Activated CD4-positive, alpha-beta T cell treated with anti-CD3 and anti-CD28 coated beads, Interleukin-2, amount 50 U/mL, for 16 hours (primary cell): ENCODE measurements at regions not wholly inside any gene's neighbourhood (a gene's known extent, or its start where the extent isn't known, plus 50 kb on each side); places are given as distances from the start of the nearest gene placed in this dataset.

ENCODE experiments used
- DNase-seq: peaks from one replicate; pipeline ENCODE4 v3.0.0-alpha.2; 2020

DNA sequence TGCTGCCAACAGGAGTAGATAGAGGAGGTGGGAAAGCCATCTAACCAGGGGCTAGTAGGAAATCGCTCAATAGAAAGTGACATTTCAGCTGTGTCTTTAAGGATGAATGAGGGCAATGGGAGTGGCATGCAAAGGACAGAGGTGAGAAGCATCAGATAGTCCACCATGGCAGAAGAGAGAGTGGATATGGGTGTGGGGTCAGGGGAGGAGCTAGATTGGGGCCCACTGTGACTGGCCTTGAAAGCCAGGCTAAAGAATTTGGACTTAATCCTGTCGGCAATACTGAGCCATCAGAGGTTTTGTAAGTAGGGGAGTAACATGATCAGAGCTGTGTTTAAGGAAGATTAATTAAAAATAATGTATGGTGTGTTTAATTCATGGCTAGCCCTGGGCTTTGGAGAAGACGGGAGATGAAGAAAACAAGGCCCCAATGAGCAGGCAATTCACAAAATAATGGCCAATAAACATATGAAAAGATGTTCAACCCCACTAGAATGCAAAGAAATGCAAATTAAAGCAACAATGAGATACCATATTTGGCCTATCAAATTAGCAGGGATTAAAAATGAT, 98.1 kb upstream of the PJA1 start:
- DNase-seq: no peak

DNA sequence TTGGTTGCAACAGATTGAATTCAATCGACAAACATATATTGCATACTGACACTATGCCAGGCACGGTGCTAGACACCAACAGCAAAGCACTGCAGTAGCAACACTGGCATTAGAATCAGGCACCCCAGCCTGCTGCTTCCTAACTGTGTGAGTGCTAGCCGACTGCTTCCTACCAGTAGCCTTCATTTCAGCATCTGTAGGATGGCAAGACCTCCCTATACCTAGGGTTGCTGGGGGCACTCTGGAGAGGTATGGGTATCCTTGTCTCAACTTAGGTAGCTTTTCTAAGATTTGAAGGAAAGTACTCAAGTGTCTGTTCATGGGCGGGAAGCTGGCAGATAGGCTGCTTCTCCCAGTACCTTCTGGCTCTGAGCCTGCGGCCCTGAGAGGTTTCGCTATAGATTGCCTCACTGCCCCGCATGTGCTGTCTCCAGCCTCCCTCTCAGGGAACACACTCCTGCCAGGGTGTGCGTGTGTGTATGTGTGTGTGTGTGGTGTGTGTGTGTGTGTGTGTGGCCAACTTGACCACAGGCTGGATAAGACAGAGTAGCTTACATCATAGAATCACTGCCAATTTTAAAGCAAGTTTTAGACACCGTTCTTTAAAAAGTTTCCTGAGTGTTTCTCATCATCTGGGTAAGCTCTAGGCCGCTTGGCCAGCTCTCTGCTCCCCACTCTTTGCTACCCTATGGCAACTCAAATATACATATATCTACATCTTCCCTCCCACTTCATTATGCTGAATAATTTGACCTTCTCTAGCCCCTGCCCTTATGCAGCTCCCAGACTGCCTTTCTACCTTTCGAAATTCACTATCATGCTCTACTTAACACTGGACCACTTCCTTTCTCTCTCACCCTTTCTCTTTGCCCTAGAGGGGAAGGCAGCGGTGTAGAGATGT, 97.0 kb upstream of the PJA1 start:
- DNase-seq: no peak

DNA sequence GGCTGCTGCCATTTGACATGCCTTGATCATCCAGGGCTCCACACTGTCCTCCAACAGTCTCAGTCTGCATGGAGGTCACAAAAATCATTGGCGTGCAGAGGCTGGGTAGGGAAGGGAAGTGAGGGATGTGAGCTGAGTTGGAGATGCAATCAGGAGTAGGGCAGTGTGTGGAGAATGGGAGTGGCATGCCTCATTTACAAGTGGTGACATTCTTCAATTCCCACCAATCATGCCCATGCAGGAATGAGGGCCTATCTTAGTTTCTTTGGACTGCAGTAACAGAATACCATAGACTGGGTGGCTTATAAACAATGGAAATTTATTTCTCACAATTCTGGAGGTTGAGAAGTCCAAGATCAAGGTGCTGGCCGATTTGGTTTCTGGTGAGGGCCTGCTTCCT, 94.9 kb upstream of the PJA1 start:
- DNase-seq: no peak

DNA sequence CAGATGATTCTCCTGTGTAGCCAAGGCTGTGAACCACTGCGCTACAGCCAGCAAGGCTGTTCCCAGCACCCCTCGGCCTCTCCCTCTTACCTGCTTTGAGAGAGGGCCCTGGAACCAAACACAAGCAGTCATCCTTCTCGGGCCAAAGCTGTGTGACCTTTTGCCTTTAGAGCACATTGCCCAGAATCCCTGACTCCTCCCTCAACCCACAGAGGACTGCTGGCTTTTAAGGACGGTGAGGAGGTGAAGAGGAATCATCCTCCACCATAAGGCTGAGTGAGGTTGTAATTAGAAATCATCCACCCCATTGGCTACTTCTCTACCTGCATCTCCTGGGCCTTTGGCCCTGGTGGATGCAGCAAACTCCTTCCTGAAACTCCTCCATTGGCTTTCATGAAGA, 93.6 kb upstream of the PJA1 start:
- DNase-seq: no peak

DNA sequence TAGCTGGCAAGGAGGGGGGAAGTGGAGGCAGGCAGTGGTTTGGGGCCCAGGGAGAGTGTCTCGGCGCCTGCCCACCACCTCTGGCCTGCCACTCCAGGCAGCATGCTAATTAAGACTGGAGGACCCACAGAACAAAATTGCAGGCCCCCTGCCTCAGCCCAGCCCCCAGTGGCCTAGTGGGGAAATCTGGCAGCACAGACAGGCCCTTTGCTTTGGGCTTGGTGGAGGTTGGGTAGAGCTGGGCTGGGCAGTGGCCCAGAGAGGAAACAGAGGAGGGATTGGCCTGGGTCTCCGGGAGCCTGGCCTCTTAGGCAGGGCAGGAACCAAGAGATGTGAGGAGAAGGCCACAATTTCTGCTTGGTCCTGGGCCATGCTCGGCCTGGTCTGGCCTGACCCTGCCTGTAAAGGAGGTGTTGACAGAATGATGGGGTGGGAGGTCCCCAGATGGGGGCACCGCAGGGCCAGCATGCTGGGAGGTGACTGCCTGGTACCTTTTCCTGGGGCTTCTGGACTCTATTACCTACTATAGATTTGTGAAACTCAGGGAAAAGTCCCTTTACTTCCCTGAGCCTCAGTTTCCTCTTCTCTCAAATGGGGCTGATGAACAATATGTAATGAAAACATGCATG, 92.4 kb upstream of the PJA1 start:
- no peak for DNase-seq

DNA sequence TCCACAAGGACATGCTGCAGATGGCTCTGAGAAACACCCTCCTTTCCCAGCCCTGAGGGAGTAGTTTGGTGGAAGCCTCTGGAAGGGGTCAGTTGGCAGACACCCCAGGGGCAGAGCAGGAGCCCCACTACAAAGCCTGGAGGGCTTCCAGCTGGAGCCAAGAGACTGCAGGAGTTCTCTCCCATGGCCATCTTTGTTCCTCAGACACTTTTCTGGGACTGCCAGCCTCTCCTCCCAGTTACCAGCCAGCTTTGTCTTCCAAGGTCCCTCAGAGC, 91.0 kb upstream of the PJA1 start:
- no peak for DNase-seq

- DNase-seq: no peak
Observed at GRCh38 chrX:69255441-69256290, 90.4 kb upstream of the PJA1 start.

DNA sequence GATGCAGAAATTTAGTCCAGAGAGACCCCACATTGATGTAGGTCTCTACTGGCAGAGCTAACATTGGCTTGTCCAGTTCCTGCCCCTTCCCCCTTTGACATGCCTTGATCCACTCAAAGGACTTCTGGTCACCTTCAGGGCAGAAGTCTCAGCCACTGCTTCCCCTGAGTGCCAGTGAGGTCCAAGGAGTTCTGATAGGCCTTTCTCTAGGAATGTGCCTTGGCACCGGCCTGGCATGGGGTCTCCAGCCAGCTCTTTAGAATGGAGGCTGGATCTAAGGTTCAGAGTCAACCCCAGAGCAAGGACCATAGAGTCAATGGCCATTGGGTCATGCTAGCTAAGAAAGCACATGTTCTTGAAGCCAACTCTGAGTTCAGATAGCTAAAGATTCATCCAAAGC, 88.6 kb upstream of the PJA1 start:
- no peak for DNase-seq

- no peak for DNase-seq
Observed at GRCh38 chrX:69243276-69243675, 78.0 kb upstream of the PJA1 start.

- no peak for DNase-seq
Observed at GRCh38 chrX:69238887-69239231, 73.6 kb upstream of the PJA1 start.

DNA sequence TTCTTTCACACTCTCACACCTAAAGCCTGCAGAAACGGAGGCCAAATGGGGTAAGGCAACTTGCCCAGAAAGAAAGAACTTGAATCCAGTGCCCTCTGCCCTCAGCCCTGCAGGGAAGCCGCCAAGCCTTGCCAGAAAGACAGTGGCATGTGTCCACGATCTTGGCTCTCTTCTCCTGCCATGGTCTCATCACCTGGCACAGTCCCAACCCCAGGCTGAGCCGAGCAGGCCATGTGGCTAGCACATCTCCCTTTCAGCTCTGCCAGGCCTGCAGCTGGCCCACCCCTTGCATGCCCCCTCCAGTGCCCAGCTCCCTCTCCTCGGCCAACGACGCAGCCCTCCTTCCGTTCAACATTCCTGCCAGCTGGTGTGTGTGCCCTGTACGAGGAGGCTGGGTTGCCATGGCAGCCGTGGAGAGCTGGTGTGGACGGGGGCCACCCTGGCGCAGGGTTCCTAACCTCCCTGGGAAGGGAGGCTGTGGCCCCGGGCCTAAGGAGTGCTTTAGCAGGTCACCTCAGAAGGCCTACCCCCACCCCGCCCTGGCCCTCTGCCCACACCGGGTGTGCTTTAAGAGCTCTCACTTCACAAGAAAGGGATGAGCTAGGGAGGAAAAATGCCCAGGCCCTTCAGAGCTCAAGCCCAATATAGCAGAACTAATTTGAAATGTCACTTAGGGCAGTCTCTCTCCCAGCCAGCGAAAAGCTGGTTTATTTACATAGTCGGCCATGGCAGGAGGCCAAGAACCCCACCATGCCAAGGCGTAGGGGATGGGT, 73.0 kb upstream of the PJA1 start:
- no peak for DNase-seq

- no peak for DNase-seq
Observed at GRCh38 chrX:69237236-69237635, 72.0 kb upstream of the PJA1 start.

DNA sequence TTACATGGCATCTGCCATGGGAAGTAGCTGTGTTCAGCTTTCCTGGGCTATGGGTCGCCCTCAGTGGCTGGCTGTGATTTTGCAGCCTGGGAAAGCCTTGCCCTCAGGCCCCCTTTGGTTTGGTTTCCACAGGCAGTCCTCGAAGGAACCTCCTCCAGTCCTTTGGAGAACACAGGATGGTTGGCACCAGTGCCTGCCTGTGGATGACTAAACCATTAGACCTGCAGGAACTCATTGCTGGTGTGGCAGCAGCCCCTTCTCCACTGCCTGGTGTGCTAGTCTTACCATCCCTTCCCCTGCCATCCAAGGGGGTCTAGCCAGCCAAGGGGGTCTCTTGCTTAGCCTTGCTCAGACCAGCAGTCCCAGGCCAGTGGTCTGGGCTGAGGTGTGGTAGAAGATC, 71.4 kb upstream of the PJA1 start:
- DNase-seq: no peak

DNA sequence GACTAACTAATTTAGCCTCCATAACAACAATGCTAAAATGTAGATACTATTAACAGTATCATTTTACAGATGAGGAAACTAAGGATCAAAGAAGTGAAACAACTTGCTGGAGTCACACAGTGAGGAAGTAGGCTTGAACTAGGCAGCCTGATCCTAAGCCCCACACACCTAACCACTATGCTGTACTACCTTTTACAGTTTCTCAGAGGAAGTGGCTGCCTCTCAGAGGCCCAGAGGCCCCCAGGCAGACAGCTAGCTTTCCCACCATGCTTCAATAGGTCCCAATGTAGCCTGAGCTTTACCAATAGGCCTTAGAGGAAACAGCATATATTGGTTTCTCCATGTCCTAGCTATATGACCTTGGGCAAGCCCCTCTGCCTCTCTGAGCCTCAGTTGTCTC, 69.4 kb upstream of the PJA1 start:
- DNase-seq: no peak

- no peak for DNase-seq
Observed at GRCh38 chrX:69232945-69233344, 67.7 kb upstream of the PJA1 start.

DNA sequence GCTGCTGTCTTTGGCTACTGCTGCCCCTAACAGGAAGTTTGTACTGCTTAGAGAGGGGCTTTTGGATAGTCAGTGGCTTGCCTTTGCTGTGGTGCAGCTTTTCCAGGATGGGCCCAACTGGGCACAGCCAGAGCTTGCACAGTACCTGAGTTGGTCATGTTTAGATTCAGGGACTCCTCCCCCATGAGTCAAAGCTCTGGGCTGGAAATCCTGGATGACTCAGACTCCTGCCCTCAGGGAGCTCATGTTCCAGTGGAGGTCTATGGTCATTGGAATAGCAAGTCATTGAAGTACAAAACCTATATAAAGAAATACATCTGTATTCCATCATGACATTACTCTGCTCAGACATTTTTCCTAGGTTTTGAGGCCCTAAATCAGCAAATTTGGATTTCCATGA, 66.7 kb upstream of the PJA1 start:
- DNase-seq: no peak

DNA sequence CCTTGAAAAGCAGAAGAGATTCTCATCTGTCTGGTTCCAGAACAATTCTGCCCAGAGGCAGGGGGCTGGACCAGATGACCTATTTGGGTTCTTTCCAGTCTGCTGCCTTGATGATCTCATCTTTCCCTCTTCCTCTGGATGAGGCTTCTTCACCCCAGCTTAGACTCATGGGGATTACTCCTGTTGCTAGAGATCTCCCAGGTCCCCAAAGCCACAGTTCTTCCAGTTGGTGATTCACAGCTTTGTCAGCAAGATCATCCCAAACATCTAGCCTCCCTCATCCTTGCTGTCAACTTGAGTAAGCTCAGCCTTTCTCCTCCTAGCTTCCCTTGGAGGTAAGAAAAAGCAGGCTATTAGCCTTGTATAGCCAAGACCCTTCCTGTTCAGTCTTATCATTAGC, 64.2 kb upstream of the PJA1 start:
- DNase-seq: no peak

- no peak for DNase-seq
Observed at GRCh38 chrX:69228732-69229131, 63.5 kb upstream of the PJA1 start.

DNA sequence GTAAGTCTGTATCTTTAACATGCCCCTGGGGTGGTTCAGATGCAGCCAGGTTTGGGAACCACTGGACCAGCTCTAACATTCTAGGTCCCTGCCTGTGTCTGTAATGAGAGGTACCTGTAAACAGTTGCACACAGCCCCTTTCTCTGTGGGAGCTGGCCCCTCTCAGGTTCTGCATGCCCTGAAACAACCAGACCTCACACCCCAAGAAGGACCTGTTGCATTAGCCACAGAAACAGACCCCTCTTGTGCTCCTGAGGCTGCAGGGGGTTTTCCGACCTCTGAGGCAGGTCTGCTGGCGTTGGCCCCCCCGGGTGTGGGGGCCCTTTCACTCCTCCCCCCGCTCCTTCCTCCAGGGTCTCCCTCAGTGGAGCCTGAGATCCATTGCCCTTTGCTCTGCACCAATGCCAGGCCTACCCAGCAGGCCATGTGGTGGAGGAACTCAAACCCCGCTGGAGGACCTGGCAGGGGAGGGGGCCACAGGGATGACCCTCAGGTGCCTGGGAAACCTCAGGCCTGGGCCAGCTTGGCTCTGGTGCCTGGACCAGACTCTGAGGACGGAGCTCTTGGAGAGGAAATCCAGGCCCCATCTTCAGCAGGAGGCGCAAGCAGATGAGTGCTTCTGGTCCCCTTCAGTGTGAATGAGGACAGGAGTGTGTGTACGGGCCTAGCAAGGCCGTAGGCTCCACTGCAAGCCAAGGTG, 61.4 kb upstream of the PJA1 start:
- DNase-seq: no peak

DNA sequence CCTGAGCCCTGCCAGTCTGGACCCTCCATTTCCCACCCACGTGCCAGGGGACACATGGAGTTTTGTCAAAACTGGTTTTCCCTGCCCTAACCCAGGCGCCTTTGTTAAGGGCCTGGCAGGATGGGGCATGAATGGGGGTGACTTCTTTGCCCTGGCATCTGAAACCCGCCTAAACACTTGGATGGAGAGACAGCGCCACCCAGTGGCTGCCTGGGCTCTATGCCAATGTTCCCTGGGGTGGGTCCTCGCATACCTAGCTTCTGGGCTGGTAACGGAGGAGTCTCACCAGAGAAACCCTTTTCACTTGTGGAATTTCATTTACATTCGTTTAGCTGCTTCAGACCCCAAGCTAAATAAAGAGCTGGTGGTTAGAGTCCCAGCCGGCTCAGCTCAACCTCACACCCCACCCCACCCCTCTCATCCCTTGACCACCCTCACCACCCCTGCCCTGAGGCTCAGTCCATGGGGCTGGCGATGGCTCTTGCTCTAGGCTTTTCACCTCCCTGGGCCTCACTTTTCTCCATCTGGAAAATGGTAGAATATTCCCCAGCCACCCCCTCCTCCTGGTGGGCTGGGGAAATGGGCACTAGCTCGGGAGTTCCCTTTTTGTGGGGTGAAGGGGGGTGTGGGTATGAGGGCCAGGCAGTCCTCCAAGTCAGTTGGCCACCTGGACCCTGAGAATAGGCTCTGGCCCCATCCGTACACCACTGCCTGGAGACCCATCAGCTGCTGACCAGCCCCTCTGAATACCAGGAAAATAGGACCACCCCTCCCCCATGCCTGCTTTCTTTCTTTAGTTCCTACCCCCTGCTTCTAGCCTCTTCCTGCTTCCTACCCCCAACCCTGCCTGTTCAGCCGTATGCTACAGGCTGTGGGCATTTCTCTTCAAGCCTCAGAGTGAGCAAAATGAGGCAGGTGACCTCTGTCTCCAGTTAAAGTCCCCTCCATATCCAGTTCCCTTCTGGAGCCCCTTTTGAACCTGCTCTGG, 57.1 kb upstream of the PJA1 start:
- peak; percentile 68 for DNase-seq
